ENCODE measurements at regions not wholly inside any gene's neighbourhood (a gene's known extent, or its start where the extent isn't known, plus 50 kb on each side); places are given as distances from the start of the nearest gene placed in this dataset.

GRCh38 chr16:85465328-85466303 lies 147.5 kb upstream of the GSE1 start:
- H3K4me3 Mint-ChIP-seq = no peak overlapping the region
- intact Hi-C loops (cut with micrococcal nuclease) = no loop called here

GRCh38 chr16:85466304-85466700 lies 146.8 kb upstream of the GSE1 start:
- H3K4me3 Mint-ChIP-seq = no peak overlapping the region
- intact Hi-C loops (cut with micrococcal nuclease) = no loop called here
- H3K27me3 Mint-ChIP-seq (ENCODE audit: insufficient read depth) = peaks cover 19% of the 10 kb centered on the region
- no peaks in the 10 kb centered on the region for H3K9me3 Mint-ChIP-seq
- DNase-seq (ENCODE audit: low spot score) = no peak
- no peak overlapping the region for H3K27ac Mint-ChIP-seq
- no peaks in the 10 kb centered on the region for H3K4me1 Mint-ChIP-seq (ENCODE audit: low read depth)
- no peaks in the 10 kb centered on the region for H3K36me3 Mint-ChIP-seq (ENCODE audit: low read depth)

More at GRCh38 chr16:85465328-85466303, 147.5 kb upstream of the GSE1 start:
- no peaks in the 10 kb centered on the region for H3K4me1 Mint-ChIP-seq (ENCODE audit: low read depth)
- no peaks in the 10 kb centered on the region for H3K36me3 Mint-ChIP-seq (ENCODE audit: low read depth)
- no peaks in the 10 kb centered on the region for H3K9me3 Mint-ChIP-seq
- H3K27ac Mint-ChIP-seq = no peak overlapping the region
- H3K27me3 Mint-ChIP-seq (ENCODE audit: insufficient read depth) = peaks cover 19% of the 10 kb centered on the region
- DNase-seq (ENCODE audit: low spot score) = no peak

GRCh38 chr16:85466989-85467388 lies 146.1 kb upstream of the GSE1 start:
- no peak for DNase-seq (ENCODE audit: low spot score)
- intact Hi-C loops (cut with micrococcal nuclease) = no loop called here
- Mint-ChIP-seq H3K4me3 (no peak overlapping the region), H3K9me3 (no peaks in the 10 kb centered on the region), H3K36me3 (ENCODE audit: low read depth) (no peaks in the 10 kb centered on the region), H3K27ac (no peak overlapping the region), H3K27me3 (ENCODE audit: insufficient read depth) (peaks cover 18% of the 10 kb centered on the region), H3K4me1 (ENCODE audit: low read depth) (no peaks in the 10 kb centered on the region)

GRCh38 chr16:85469929-85470590 lies 143.1 kb upstream of the GSE1 start:
- no peaks in the 10 kb centered on the region for H3K9me3 Mint-ChIP-seq
- no peaks in the 10 kb centered on the region for H3K4me1 Mint-ChIP-seq (ENCODE audit: low read depth)
- no peak overlapping the region for H3K4me3 Mint-ChIP-seq
- no peak for DNase-seq (ENCODE audit: low spot score)
- intact Hi-C loops (cut with micrococcal nuclease) = no loop called here
- no peaks in the 10 kb centered on the region for H3K27me3 Mint-ChIP-seq (ENCODE audit: insufficient read depth)
- H3K27ac Mint-ChIP-seq = no peak overlapping the region
- no peaks in the 10 kb centered on the region for H3K36me3 Mint-ChIP-seq (ENCODE audit: low read depth)

GRCh38 chr16:85470873-85471272 lies 142.2 kb upstream of the GSE1 start:
- no peaks in the 10 kb centered on the region for H3K4me1 Mint-ChIP-seq (ENCODE audit: low read depth)
- no peak overlapping the region for H3K4me3 Mint-ChIP-seq
- H3K27ac Mint-ChIP-seq = no peak overlapping the region
- no peak for DNase-seq (ENCODE audit: low spot score)
- no peaks in the 10 kb centered on the region for H3K9me3 Mint-ChIP-seq
- H3K27me3 Mint-ChIP-seq (ENCODE audit: insufficient read depth) = no peaks in the 10 kb centered on the region
- no peaks in the 10 kb centered on the region for H3K36me3 Mint-ChIP-seq (ENCODE audit: low read depth)
- intact Hi-C loops (cut with micrococcal nuclease) = no loop called here

GRCh38 chr16:85471469-85472431 lies 141.4 kb upstream of the GSE1 start:
- intact Hi-C loops (cut with micrococcal nuclease) = no loop called here
- H3K9me3 Mint-ChIP-seq = no peaks in the 10 kb centered on the region
- H3K27me3 Mint-ChIP-seq (ENCODE audit: insufficient read depth) = no peaks in the 10 kb centered on the region
- no peak for DNase-seq (ENCODE audit: low spot score)
- no peaks in the 10 kb centered on the region for H3K36me3 Mint-ChIP-seq (ENCODE audit: low read depth)
- H3K4me1 Mint-ChIP-seq (ENCODE audit: low read depth) = no peaks in the 10 kb centered on the region
- no peak overlapping the region for H3K27ac Mint-ChIP-seq
- no peak overlapping the region for H3K4me3 Mint-ChIP-seq

- no peaks in the 10 kb centered on the region for H3K36me3 Mint-ChIP-seq (ENCODE audit: low read depth)
- H3K27ac Mint-ChIP-seq = no peak overlapping the region
- no peaks in the 10 kb centered on the region for H3K27me3 Mint-ChIP-seq (ENCODE audit: insufficient read depth)
- no peak overlapping the region for H3K4me3 Mint-ChIP-seq
- H3K9me3 Mint-ChIP-seq = no peaks in the 10 kb centered on the region
- no peak for DNase-seq (ENCODE audit: low spot score)
- intact Hi-C loops (cut with micrococcal nuclease) = no loop called here
- no peaks in the 10 kb centered on the region for H3K4me1 Mint-ChIP-seq (ENCODE audit: low read depth)
Observed at GRCh38 chr16:85472514-85472913, 140.6 kb upstream of the GSE1 start.

GRCh38 chr16:85473323-85473722 lies 139.8 kb upstream of the GSE1 start:
- Mint-ChIP-seq H3K4me1 (ENCODE audit: low read depth) (no peaks in the 10 kb centered on the region), H3K36me3 (ENCODE audit: low read depth) (no peaks in the 10 kb centered on the region), H3K9me3 (no peaks in the 10 kb centered on the region), H3K27me3 (ENCODE audit: insufficient read depth) (no peaks in the 10 kb centered on the region), H3K27ac (no peak overlapping the region), H3K4me3 (no peak overlapping the region)
- DNase-seq (ENCODE audit: low spot score) = no peak
- intact Hi-C loops (cut with micrococcal nuclease) = no loop called here

- H3K36me3 Mint-ChIP-seq (ENCODE audit: low read depth) = no peaks in the 10 kb centered on the region
- H3K27ac Mint-ChIP-seq = no peak overlapping the region
- H3K9me3 Mint-ChIP-seq = no peaks in the 10 kb centered on the region
- no peak overlapping the region for H3K4me3 Mint-ChIP-seq
- intact Hi-C loops (cut with micrococcal nuclease) = no loop called here
- H3K4me1 Mint-ChIP-seq (ENCODE audit: low read depth) = no peaks in the 10 kb centered on the region
- H3K27me3 Mint-ChIP-seq (ENCODE audit: insufficient read depth) = no peaks in the 10 kb centered on the region
- no peak for DNase-seq (ENCODE audit: low spot score)
Observed at GRCh38 chr16:85473909-85474620, 139.1 kb upstream of the GSE1 start.

GRCh38 chr16:85474621-85475217 lies 138.4 kb upstream of the GSE1 start:
- DNase-seq (ENCODE audit: low spot score) = no peak
- H3K4me3 Mint-ChIP-seq = no peak overlapping the region
- intact Hi-C loops (cut with micrococcal nuclease) = no loop called here
- H3K36me3 Mint-ChIP-seq (ENCODE audit: low read depth) = no peaks in the 10 kb centered on the region
- H3K27ac Mint-ChIP-seq = peak overlapping the region; percentile 63
- no peaks in the 10 kb centered on the region for H3K27me3 Mint-ChIP-seq (ENCODE audit: insufficient read depth)
- no peaks in the 10 kb centered on the region for H3K4me1 Mint-ChIP-seq (ENCODE audit: low read depth)
- no peaks in the 10 kb centered on the region for H3K9me3 Mint-ChIP-seq

- H3K27me3 Mint-ChIP-seq (ENCODE audit: insufficient read depth) = no peaks in the 10 kb centered on the region
- H3K4me1 Mint-ChIP-seq (ENCODE audit: low read depth) = no peaks in the 10 kb centered on the region
- intact Hi-C loops (cut with micrococcal nuclease) = no loop called here
- H3K4me3 Mint-ChIP-seq = no peak overlapping the region
- peak overlapping the region; percentile 63 for H3K27ac Mint-ChIP-seq
- no peaks in the 10 kb centered on the region for H3K9me3 Mint-ChIP-seq
- no peaks in the 10 kb centered on the region for H3K36me3 Mint-ChIP-seq (ENCODE audit: low read depth)
- no peak for DNase-seq (ENCODE audit: low spot score)
Observed at GRCh38 chr16:85475233-85475632, 137.9 kb upstream of the GSE1 start.

Data from activated T-helper 1 cell treated with anti-CD3 and anti-CD28 coated beads, Interleukin-12 subunit alpha, Interleukin-12 subunit beta, Interleukin-2, Interleukin-4 antibody, amounts not matched to agents 30 ng/mL and 10 ng/mL and 1 ng/mL, durations not matched to agents 14 hours and 24 hours and 36 hours (primary cell).